Muscle layer of duodenum (tissue), 2 donors: ENCODE measurements at regions not wholly inside any gene's neighbourhood (a gene's known extent, or its start where the extent isn't known, plus 50 kb on each side); places are given as distances from the start of the nearest gene placed in this dataset.
"Not testable (repeated sequence)": the region's sequence is repeated elsewhere in the genome, so short reads cannot be mapped to it uniquely, and the experiment has no call there.

Experiments
- H3K27ac ChIP-seq: one replicate; pipeline ENCODE4 v1.7.0; 2013; ENCODE audit warnings: mild to moderate bottlenecking, low read length
- H3K27me3 ChIP-seq: one replicate; pipeline ENCODE4 v1.7.0; 2013; ENCODE audit warnings: low read depth, mild to moderate bottlenecking, control low read depth, low read length
- H3K36me3 ChIP-seq, 2 donors: one replicate each; pipeline ENCODE4 v1.7.0; 2013; ENCODE audit warnings: low read length in 2 of 2, control low read depth in 1 of 2, mild to moderate bottlenecking in 1 of 2; ENCODE audit not compliant: insufficient read depth in 2 of 2, control insufficient read depth in 1 of 2
- H3K4me1 ChIP-seq, 2 donors: one replicate each; pipeline ENCODE4 v1.7.0; 2013; ENCODE audit warnings: low read length in 2 of 2, mild to moderate bottlenecking in 2 of 2, control low read depth in 1 of 2, moderate library complexity in 1 of 2; ENCODE audit not compliant: insufficient read depth in 2 of 2, control insufficient read depth in 1 of 2
- H3K4me3 ChIP-seq, 2 donors: one replicate each; pipeline ENCODE4 v1.7.0; 2013; ENCODE audit warnings: low read length in 2 of 2, low read depth in 1 of 2, mild to moderate bottlenecking in 1 of 2
- H3K9me3 ChIP-seq, 2 donors: one replicate each; pipeline ENCODE4 v1.7.0; 2013; ENCODE audit warnings: low read length in 2 of 2, control low read depth in 1 of 2, mild to moderate bottlenecking in 1 of 2; ENCODE audit not compliant: control insufficient read depth in 1 of 2
- donor health status: healthy.

GRCh38 chr2:224103651-224104050 is 64.6 kb upstream of the SERPINE2 start:
- Histone ChIP-seq H3K27me3 (no peaks in the 10 kb centered on the region), H3K36me3 (no peaks in the 10 kb centered on the region), H3K4me1 (no peaks in the 10 kb centered on the region), H3K9me3 (no peaks in the 10 kb centered on the region), H3K4me3 (no peak overlapping the region), H3K27ac (no peak overlapping the region)

- Histone ChIP-seq H3K4me3 (no peak overlapping the region), H3K36me3 (no peaks in the 10 kb centered on the region), H3K27ac (no peak overlapping the region), H3K4me1 (no peaks in the 10 kb centered on the region), H3K9me3 (no peaks in the 10 kb centered on the region), H3K27me3 (no peaks in the 10 kb centered on the region)
These were observed 63.9 kb upstream of the SERPINE2 start for GRCh38 chr2:224102991-224103390.

- Histone ChIP-seq H3K27ac (no peak overlapping the region), H3K36me3 (no peaks in the 10 kb centered on the region), H3K4me3 (no peak overlapping the region), H3K9me3 (no peaks in the 10 kb centered on the region), H3K27me3 (no peaks in the 10 kb centered on the region), H3K4me1 (no peaks in the 10 kb centered on the region)
These were observed 62.9 kb upstream of the SERPINE2 start for GRCh38 chr2:224101820-224102630.

- Histone ChIP-seq H3K9me3 (no peaks in the 10 kb centered on the region), H3K27ac (no peak overlapping the region), H3K36me3 (no peaks in the 10 kb centered on the region), H3K4me1 (no peaks in the 10 kb centered on the region), H3K4me3 (no peak overlapping the region), H3K27me3 (no peaks in the 10 kb centered on the region)
These were observed 61.0 kb upstream of the SERPINE2 start for GRCh38 chr2:224099861-224100643.

- no peaks in the 10 kb centered on the region for H3K4me1 ChIP-seq
- H3K36me3 ChIP-seq: no peaks in the 10 kb centered on the region
- no peak overlapping the region for H3K4me3 ChIP-seq
- H3K27me3 ChIP-seq: no peaks in the 10 kb centered on the region
- H3K27ac ChIP-seq: no peak overlapping the region
- H3K9me3 ChIP-seq: no peaks in the 10 kb centered on the region
These were observed 59.6 kb upstream of the SERPINE2 start for GRCh38 chr2:224098481-224099230.

- no peak overlapping the region for H3K27ac ChIP-seq
- no peak overlapping the region for H3K4me3 ChIP-seq
- no peaks in the 10 kb centered on the region for H3K4me1 ChIP-seq
- H3K27me3 ChIP-seq: no peaks in the 10 kb centered on the region
- H3K36me3 ChIP-seq: no peaks in the 10 kb centered on the region
- no peaks in the 10 kb centered on the region for H3K9me3 ChIP-seq
These were observed 55.3 kb upstream of the SERPINE2 start for GRCh38 chr2:224094413-224094812.

- not testable (repeated sequence) for H3K27ac ChIP-seq, H3K4me3 ChIP-seq, H3K9me3 ChIP-seq, H3K4me1 ChIP-seq, H3K36me3 ChIP-seq, H3K27me3 ChIP-seq
These were observed 52.6 kb upstream of the SERPINE2 start for GRCh38 chr2:224091671-224092070.

- H3K27ac ChIP-seq, H3K4me1 ChIP-seq, H3K9me3 ChIP-seq, H3K27me3 ChIP-seq, H3K4me3 ChIP-seq, H3K36me3 ChIP-seq: not testable (repeated sequence)
These were observed 50.5 kb upstream of the SERPINE2 start for GRCh38 chr2:224089606-224090005.
